Kidney (tissue), 13 donors: ENCODE measurements at regions not wholly inside any gene's neighbourhood (a gene's known extent, or its start where the extent isn't known, plus 50 kb on each side); places are given as distances from the start of the nearest gene placed in this dataset.

Experiments
- DNase-seq, 5 donors: peaks; one replicate each; pipeline ENCODE4 v3.0.0-alpha.2; 2013 to 2020
- FAIRE-seq: peaks from 2 replicates; lab custom pipeline; 2012; peaks lifted over from hg19 to GRCh38; lab: Jason Lieb, UNC
- H3K27ac ChIP-seq, 2 donors: one replicate each; pipeline ENCODE4 v1.7.0; 2013; ENCODE audit warnings: low read depth in 2 of 2, low read length in 2 of 2, inconsistent platforms in 1 of 2
- H3K27me3 ChIP-seq: one replicate; pipeline ENCODE4 v1.7.1; 2013; ENCODE audit warnings: low read length, inconsistent platforms; ENCODE audit not compliant: control insufficient read depth, insufficient read depth
- H3K36me3 ChIP-seq, 3 donors: one replicate each; pipeline versions ENCODE4 v1.7.0 to v1.7.1; 2013; ENCODE audit warnings: low read length in 3 of 3, control low read depth in 1 of 3, inconsistent platforms in 1 of 3; ENCODE audit not compliant: insufficient read depth in 3 of 3, control insufficient read depth in 2 of 3
- H3K4me1 ChIP-seq, 3 donors: one replicate each; pipeline versions ENCODE4 v1.7.0 to v1.7.1; 2013; ENCODE audit warnings: low read length in 3 of 3, inconsistent platforms in 1 of 3, low read depth in 1 of 3; ENCODE audit not compliant: control insufficient read depth in 2 of 3, insufficient read depth in 2 of 3
- H3K4me3 ChIP-seq, 3 donors: one replicate each; pipeline versions ENCODE4 v1.7.0 to v1.8.1; 2013; ENCODE audit warnings: low read length in 3 of 3, control low read depth in 1 of 3, inconsistent platforms in 1 of 3
- H3K9ac ChIP-seq, 3 donors: one replicate each; pipeline versions ENCODE4 v1.7.0 to v1.7.1; 2013; ENCODE audit warnings: low read length in 3 of 3, control low read depth in 1 of 3, inconsistent platforms in 1 of 3
- H3K9me3 ChIP-seq, 3 donors: one replicate each; pipeline versions ENCODE4 v1.7.0 to v1.7.1; 2013; ENCODE audit warnings: low read length in 3 of 3, control low read depth in 1 of 3, inconsistent platforms in 1 of 3; ENCODE audit not compliant: control insufficient read depth in 2 of 3, insufficient read depth in 1 of 3
- CTCF ChIP-seq: IDR thresholded peaks from 3 replicates; pipeline ENCODE4 v1.5.1; 2012; ENCODE audit warnings: mild to moderate bottlenecking, moderate library complexity, borderline replicate concordance; ENCODE audit not compliant: insufficient read depth; ENCODE audit errors: extremely low read depth
- intact Hi-C: fragments of 100-400 bp; cut with DNase I; formaldehyde crosslinking; loops from one replicate; pipeline ENCODE4 v1.11.1; 2022
- donor health status: control.
- donor health status: control.
- donor health status: control.
- donor health status: control.
- donor health status: control.
- donor health status: DM: yes; HTN: yes; CAD: no.
- donor health status: Normal renal cell carcinoma (clear cell type).

- no peak for FAIRE-seq
- H3K36me3 ChIP-seq: no peaks in the 10 kb centered on the region
Observed at GRCh38 chrX:143171703-143172102, 146.0 kb downstream of the SPANXN4 start.

DNA sequence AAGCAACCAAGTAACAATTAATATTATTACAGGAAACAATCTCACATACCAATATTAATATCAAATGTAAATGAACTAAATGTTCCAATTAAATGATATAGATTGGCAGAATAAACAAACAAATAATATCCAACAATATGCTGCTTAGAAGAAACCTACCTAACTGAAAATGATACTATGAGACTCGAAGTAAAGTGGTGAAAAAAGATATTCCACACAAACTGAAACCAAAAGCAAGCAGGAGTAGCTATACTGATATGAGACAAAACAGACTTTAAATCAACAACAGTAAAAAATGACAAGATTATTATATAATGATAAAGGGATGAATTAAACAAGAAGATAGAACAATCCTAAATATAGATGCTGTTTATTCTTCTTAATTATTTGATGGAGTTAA is 140.1 kb downstream of the SPANXN4 start:
- Histone ChIP-seq H3K27ac (no peak overlapping the region), H3K27me3 (no peaks in the 10 kb centered on the region), H3K9me3 (no peaks in the 10 kb centered on the region), H3K36me3 (no peaks in the 10 kb centered on the region), H3K4me3 (no peak overlapping the region), H3K9ac (no peak overlapping the region), H3K4me1 (no peaks in the 10 kb centered on the region)
- DNase-seq (no peak), FAIRE-seq (peak; percentile 88)
- no peak for TF ChIP-seq CTCF
- intact Hi-C loops: no loop called here

More at GRCh38 chrX:143171703-143172102, 146.0 kb downstream of the SPANXN4 start:
- Histone ChIP-seq H3K9ac (no peak overlapping the region), H3K4me3 (no peak overlapping the region), H3K4me1 (no peaks in the 10 kb centered on the region), H3K27ac (no peak overlapping the region), H3K9me3 (no peaks in the 10 kb centered on the region), H3K27me3 (no peaks in the 10 kb centered on the region)
- DNase-seq: no peak
- no peak for TF ChIP-seq CTCF
- intact Hi-C loops: no loop called here

GRCh38 chrX:143139681-143140080 is 114.0 kb downstream of the SPANXN4 start:
- Histone ChIP-seq H3K9ac (no peak overlapping the region), H3K27ac (no peak overlapping the region), H3K4me1 (no peaks in the 10 kb centered on the region), H3K27me3 (no peaks in the 10 kb centered on the region), H3K36me3 (no peaks in the 10 kb centered on the region), H3K4me3 (no peak overlapping the region), H3K9me3 (no peaks in the 10 kb centered on the region)
- DNase-seq: no peak
- FAIRE-seq: no peak
- TF ChIP-seq CTCF: no peak
- intact Hi-C loops: no loop called here

- no peaks in the 10 kb centered on the region for H3K9me3 ChIP-seq
- H3K4me1 ChIP-seq: no peaks in the 10 kb centered on the region
- H3K27ac ChIP-seq: no peak overlapping the region
- no peaks in the 10 kb centered on the region for H3K36me3 ChIP-seq
- DNase-seq (peak in 4 of 5 donors; percentile 28 to 82 (median 52)), FAIRE-seq (no peak)
- no peak for TF ChIP-seq CTCF
- H3K4me3 ChIP-seq: no peak overlapping the region
- intact Hi-C loops: no loop called here
- no peaks in the 10 kb centered on the region for H3K27me3 ChIP-seq
- H3K9ac ChIP-seq: no peak overlapping the region
Observed at GRCh38 chrX:143121477-143121876, 95.7 kb downstream of the SPANXN4 start.
